ENCODE measurements at regions not wholly inside any gene's neighbourhood (a gene's known extent, or its start where the extent isn't known, plus 50 kb on each side); places are given as distances from the start of the nearest gene placed in this dataset.

DNA sequence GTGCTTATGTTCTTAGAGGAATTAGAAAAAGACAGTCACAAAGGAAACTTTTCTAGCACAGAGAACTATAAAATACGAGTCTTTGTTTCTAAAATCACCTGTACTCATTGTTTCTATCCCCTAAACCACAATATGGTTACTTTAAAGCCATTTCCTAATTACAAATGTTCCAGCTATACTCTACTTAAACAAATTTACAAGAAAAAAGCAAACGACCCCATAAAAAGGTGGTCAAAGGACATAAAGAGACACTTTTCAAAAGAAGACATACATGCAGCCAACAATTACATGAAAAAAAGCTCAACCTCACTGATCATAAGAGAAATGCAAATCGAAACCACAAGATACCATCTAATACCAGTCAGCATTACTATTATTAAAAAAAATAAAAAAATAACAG, 447.3 kb downstream of the RAB28 start:
- TF ChIP-seq POLR2AphosphoS5 (IDR thresholded peaks at IDR 0.05; ENCODE audit: low read depth) (no peak), EZH2 (IDR thresholded peaks at IDR 0.05; ENCODE audit: low read depth, unreplicated experiment) (no peak), STAT1 (IDR thresholded peaks at IDR 0.05; ENCODE audit: unreplicated experiment) (no peak), EZH2phosphoT487 (IDR thresholded peaks at IDR 0.05; ENCODE audit: unreplicated experiment) (no peak), NANOG (IDR thresholded peaks at IDR 0.05; ENCODE audit: borderline replicate concordance) (no peak), JUNB (IDR thresholded peaks at IDR 0.05; ENCODE audit: unreplicated experiment) (no peak), ZNF331 (CRISPR knock-in tag; IDR thresholded peaks at IDR 0.05; ENCODE audit: low read depth) (no peak), REST (IDR thresholded peaks at IDR 0.05; ENCODE audit: unreplicated experiment) (no peak), CREB1 (CRISPR knock-in tag; IDR thresholded peaks at IDR 0.05; ENCODE audit: low read depth) (no peak)
- TF ChIP-seq, protein P1, sequence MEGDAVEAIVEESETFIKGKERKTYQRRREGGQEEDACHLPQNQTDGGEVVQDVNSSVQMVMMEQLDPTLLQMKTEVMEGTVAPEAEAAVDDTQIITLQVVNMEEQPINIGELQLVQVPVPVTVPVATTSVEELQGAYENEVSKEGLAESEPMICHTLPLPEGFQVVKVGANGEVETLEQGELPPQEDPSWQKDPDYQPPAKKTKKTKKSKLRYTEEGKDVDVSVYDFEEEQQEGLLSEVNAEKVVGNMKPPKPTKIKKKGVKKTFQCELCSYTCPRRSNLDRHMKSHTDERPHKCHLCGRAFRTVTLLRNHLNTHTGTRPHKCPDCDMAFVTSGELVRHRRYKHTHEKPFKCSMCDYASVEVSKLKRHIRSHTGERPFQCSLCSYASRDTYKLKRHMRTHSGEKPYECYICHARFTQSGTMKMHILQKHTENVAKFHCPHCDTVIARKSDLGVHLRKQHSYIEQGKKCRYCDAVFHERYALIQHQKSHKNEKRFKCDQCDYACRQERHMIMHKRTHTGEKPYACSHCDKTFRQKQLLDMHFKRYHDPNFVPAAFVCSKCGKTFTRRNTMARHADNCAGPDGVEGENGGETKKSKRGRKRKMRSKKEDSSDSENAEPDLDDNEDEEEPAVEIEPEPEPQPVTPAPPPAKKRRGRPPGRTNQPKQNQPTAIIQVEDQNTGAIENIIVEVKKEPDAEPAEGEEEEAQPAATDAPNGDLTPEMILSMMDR (conservative IDR thresholded peaks at IDR 0.05; ENCODE audit: low read depth in 2 of 2), result no peak
- TF ChIP-seq, protein P2, sequence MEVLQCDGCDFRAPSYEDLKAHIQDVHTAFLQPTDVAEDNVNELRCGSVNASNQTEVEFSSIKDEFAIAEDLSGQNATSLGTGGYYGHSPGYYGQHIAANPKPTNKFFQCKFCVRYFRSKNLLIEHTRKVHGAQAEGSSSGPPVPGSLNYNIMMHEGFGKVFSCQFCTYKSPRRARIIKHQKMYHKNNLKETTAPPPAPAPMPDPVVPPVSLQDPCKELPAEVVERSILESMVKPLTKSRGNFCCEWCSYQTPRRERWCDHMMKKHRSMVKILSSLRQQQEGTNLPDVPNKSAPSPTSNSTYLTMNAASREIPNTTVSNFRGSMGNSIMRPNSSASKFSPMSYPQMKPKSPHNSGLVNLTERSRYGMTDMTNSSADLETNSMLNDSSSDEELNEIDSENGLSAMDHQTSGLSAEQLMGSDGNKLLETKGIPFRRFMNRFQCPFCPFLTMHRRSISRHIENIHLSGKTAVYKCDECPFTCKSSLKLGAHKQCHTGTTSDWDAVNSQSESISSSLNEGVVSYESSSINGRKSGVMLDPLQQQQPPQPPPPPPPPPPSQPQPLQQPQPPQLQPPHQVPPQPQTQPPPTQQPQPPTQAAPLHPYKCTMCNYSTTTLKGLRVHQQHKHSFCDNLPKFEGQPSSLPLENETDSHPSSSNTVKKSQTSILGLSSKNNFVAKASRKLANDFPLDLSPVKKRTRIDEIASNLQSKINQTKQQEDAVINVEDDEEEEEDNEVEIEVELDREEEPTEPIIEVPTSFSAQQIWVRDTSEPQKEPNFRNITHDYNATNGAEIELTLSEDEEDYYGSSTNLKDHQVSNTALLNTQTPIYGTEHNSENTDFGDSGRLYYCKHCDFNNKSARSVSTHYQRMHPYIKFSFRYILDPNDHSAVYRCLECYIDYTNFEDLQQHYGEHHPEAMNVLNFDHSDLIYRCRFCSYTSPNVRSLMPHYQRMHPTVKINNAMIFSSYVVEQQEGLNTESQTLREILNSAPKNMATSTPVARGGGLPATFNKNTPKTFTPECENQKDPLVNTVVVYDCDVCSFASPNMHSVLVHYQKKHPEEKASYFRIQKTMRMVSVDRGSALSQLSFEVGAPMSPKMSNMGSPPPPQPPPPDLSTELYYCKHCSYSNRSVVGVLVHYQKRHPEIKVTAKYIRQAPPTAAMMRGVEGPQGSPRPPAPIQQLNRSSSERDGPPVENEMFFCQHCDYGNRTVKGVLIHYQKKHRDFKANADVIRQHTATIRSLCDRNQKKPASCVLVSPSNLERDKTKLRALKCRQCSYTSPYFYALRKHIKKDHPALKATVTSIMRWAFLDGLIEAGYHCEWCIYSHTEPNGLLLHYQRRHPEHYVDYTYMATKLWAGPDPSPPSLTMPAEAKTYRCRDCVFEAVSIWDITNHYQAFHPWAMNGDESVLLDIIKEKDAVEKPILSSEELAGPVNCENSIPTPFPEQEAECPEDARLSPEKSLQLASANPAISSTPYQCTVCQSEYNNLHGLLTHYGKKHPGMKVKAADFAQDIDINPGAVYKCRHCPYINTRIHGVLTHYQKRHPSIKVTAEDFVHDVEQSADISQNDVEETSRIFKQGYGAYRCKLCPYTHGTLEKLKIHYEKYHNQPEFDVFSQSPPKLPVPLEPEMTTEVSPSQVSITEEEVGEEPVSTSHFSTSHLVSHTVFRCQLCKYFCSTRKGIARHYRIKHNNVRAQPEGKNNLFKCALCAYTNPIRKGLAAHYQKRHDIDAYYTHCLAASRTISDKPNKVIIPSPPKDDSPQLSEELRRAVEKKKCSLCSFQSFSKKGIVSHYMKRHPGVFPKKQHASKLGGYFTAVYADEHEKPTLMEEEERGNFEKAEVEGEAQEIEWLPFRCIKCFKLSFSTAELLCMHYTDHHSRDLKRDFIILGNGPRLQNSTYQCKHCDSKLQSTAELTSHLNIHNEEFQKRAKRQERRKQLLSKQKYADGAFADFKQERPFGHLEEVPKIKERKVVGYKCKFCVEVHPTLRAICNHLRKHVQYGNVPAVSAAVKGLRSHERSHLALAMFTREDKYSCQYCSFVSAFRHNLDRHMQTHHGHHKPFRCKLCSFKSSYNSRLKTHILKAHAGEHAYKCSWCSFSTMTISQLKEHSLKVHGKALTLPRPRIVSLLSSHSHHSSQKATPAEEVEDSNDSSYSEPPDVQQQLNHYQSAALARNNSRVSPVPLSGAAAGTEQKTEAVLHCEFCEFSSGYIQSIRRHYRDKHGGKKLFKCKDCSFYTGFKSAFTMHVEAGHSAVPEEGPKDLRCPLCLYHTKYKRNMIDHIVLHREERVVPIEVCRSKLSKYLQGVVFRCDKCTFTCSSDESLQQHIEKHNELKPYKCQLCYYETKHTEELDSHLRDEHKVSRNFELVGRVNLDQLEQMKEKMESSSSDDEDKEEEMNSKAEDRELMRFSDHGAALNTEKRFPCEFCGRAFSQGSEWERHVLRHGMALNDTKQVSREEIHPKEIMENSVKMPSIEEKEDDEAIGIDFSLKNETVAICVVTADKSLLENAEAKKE (CRISPR knock-in tag; IDR thresholded peaks at IDR 0.05), result no peak
- TF ChIP-seq, protein P3, sequence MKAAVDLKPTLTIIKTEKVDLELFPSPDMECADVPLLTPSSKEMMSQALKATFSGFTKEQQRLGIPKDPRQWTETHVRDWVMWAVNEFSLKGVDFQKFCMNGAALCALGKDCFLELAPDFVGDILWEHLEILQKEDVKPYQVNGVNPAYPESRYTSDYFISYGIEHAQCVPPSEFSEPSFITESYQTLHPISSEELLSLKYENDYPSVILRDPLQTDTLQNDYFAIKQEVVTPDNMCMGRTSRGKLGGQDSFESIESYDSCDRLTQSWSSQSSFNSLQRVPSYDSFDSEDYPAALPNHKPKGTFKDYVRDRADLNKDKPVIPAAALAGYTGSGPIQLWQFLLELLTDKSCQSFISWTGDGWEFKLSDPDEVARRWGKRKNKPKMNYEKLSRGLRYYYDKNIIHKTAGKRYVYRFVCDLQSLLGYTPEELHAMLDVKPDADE (IDR thresholded peaks at IDR 0.05), result no peak
